GM12891 (cell line): ENCODE measurements at regions not wholly inside any gene's neighbourhood (a gene's known extent, or its start where the extent isn't known, plus 50 kb on each side); places are given as distances from the start of the nearest gene placed in this dataset.

Experiments used
- PAX5 ChIP-seq: IDR thresholded peaks from 2 replicates; pipeline ENCODE4 v1.6.1; 2011; ENCODE audit warnings: low read length, moderate library complexity, mild to moderate bottlenecking; ENCODE audit not compliant: insufficient read depth, severe bottlenecking
- POLR2A ChIP-seq: IDR thresholded peaks from 2 replicates; pipeline ENCODE4 v1.6.1; 2011; ENCODE audit warnings: low read depth, low read length, control low read depth
- POLR2AphosphoS5 ChIP-seq: IDR thresholded peaks from 2 replicates; pipeline ENCODE4 v1.6.1; 2011; ENCODE audit warnings: low read depth, low read length, control low read depth
- POU2F2 ChIP-seq: IDR thresholded peaks from 2 replicates; pipeline ENCODE4 v1.6.1; 2011; ENCODE audit warnings: low read depth, mild to moderate bottlenecking, control low read depth, low read length, moderate library complexity
- SPI1 ChIP-seq: IDR thresholded peaks from 2 replicates; pipeline ENCODE4 v1.6.1; 2011; ENCODE audit warnings: low read depth, low read length, control low read depth
- TAF1 ChIP-seq: IDR thresholded peaks from 2 replicates; pipeline ENCODE4 v1.6.1; 2011; ENCODE audit warnings: low read depth, low read length, control low read depth

DNA sequence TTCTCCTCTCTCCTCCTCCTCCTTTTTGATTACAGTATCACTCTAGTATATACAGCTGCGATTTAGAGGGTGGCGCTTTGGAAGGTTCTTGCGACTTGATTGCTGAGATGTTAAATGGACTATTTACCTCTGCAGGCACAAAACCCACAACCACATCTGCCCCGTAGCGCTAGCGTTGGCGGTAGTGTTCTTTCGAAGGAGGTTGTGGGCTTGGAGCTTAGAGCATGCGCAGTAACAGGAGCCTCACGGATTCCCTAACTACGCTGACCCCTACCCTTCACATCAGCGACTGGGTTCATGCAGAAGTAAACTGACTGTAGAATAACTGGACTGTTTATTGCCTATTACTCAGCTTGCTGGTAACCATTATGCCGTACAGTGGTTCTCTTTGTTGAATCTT, 58.0 kb downstream of the CGGBP1 start:
- TF ChIP-seq TAF1 (no peak), SPI1 (no peak), POLR2AphosphoS5 (no peak), POLR2A (no peak), PAX5 (no peak), POU2F2 (no peak)
